Stomach (tissue), 8 donors: ENCODE measurements at regions not wholly inside any gene's neighbourhood (a gene's known extent, or its start where the extent isn't known, plus 50 kb on each side); places are given as distances from the start of the nearest gene placed in this dataset.

Experiments
- DNase-seq, 2 donors: peaks; one replicate each; pipeline versions ENCODE4 v3.0.0 to v3.0.0-alpha.2; 2013 to 2019
- H3K27ac ChIP-seq, 5 donors: fragments of 200-600 bp in 4 of 5; sonication (generic) in 4 of 5; one replicate each; pipeline ENCODE4 v1.5.1; 2013 to 2019; ENCODE audit warnings: mild to moderate bottlenecking in 1 of 5, moderate library complexity in 1 of 5
- H3K27me3 ChIP-seq, 3 donors: fragments of 200-600 bp; sonication (generic); one replicate each; pipeline ENCODE4 v1.5.1; 2017 to 2019; ENCODE audit warnings: mixed run types in 1 of 3
- H3K36me3 ChIP-seq, 4 donors: fragments of 200-600 bp; sonication (generic); 1 replicate in 3 of 4; 2 replicates in 1 of 4; pipeline ENCODE4 v1.5.1; 2016 to 2019
- H3K4me1 ChIP-seq, 4 donors: fragments of 200-600 bp; sonication (generic); one replicate each; pipeline ENCODE4 v1.5.1; 2016 to 2019
- H3K4me3 ChIP-seq, 4 donors: fragments of 200-600 bp; sonication (generic) in 3 of 4; one replicate each; pipeline ENCODE4 v1.5.1; 2016 to 2019; ENCODE audit warnings: mild to moderate bottlenecking in 1 of 4
- H3K9me3 ChIP-seq, 4 donors: fragments of 200-600 bp; sonication (generic); one replicate each; pipeline ENCODE4 v1.5.1; 2016 to 2019
- CTCF ChIP-seq, 7 experiments: fragments of 450-650 bp in 4 of 7; fragments of 200-600 bp in 3 of 7; sonication (generic) in 3 of 7; IDR thresholded peaks; one replicate each; pipeline ENCODE4 v1.5.1; 2016 to 2019; ENCODE audit warnings: antibody characterized with exemption in 7 of 7, control low read depth in 2 of 7, mild to moderate bottlenecking in 1 of 7
- EP300 ChIP-seq: sonication (generic); formaldehyde crosslinking; IDR thresholded peaks from one replicate; pipeline ENCODE4 v1.6.1; 2017; ENCODE audit warnings: antibody characterized with exemption
- POLR2A ChIP-seq, 4 donors: fragments of 450-650 bp; IDR thresholded peaks; one replicate each; pipeline ENCODE4 v1.6.1; 2016; ENCODE audit warnings: antibody characterized with exemption in 4 of 4, control low read depth in 2 of 4, mild to moderate bottlenecking in 1 of 4, moderate library complexity in 1 of 4
- POLR2AphosphoS5 ChIP-seq, 3 donors: sonication (generic); formaldehyde crosslinking; IDR thresholded peaks; one replicate each; pipeline ENCODE4 v1.6.1; 2016; ENCODE audit warnings: antibody characterized with exemption in 3 of 3
- WGBS, 5 donors: extraction: QIAGEN DNeasy Blood & Tissue Kit in 3 of 5; methylation state at CpG; one replicate each; pipeline versions ENCODE4 v1.1.5 to v1.1.7; 2013 to 2018; 5-methylcytosine and 5-hydroxymethylcytosine counted together
- intact Hi-C: fragments of 100-400 bp; cut with DNase I; formaldehyde crosslinking; loops from one replicate; pipeline ENCODE4 v1.15.1; 2023; ENCODE audit warnings: low total_unique reads
- donor health status: healthy with polysubstance abuse.
- donor health status: Bipolar disorder and iron deficiency.
- donor health status: healthy.

GRCh38 chr17:33514369-33514768 is 221.3 kb upstream of the ASIC2 start:
- no peak for TF ChIP-seq EP300
- TF ChIP-seq CTCF (IDR thresholded peaks at IDR 0.05), result no peak
- TF ChIP-seq POLR2A (IDR thresholded peaks at IDR 0.05), result no peak
- TF ChIP-seq POLR2AphosphoS5 (IDR thresholded peaks at IDR 0.05), result no peak
- intact Hi-C loops, result no loop called here
- H3K36me3 ChIP-seq, result no peaks in the 10 kb centered on the region

GRCh38 chr17:33515974-33516373 is 222.9 kb upstream of the ASIC2 start:
- Histone ChIP-seq H3K27ac (no peak overlapping the region), H3K4me3 (no peak overlapping the region), H3K36me3 (no peaks in the 10 kb centered on the region), H3K9me3 (no peaks in the 10 kb centered on the region), H3K4me1 (no peaks in the 10 kb centered on the region), H3K27me3 (peaks cover 0 to 20% (median 3%) of the 10 kb centered on the region in 3 donors)
- no peak for DNase-seq
- intact Hi-C loops, result no loop called here
- WGBS, 5 donors, result 61 to 77% (median 76%) methylated on average over 7 of the region's 7 CpGs
- TF ChIP-seq POLR2AphosphoS5 (IDR thresholded peaks at IDR 0.05) (no peak), CTCF (IDR thresholded peaks at IDR 0.05) (no peak), POLR2A (IDR thresholded peaks at IDR 0.05) (no peak)

More at GRCh38 chr17:33514369-33514768, 221.3 kb upstream of the ASIC2 start:
- WGBS, 5 donors, result 64 to 80% (median 70%) methylated on average over 6 of the region's 6 CpGs
- H3K27ac ChIP-seq, result no peak overlapping the region
- H3K4me3 ChIP-seq, result no peak overlapping the region
- H3K4me1 ChIP-seq, result no peaks in the 10 kb centered on the region
- no peak for DNase-seq
- H3K9me3 ChIP-seq, result no peaks in the 10 kb centered on the region
- H3K27me3 ChIP-seq, result peaks cover 0 to 12% (median 0%) of the 10 kb centered on the region in 3 donors

GRCh38 chr17:33516645-33517044 is 223.6 kb upstream of the ASIC2 start:
- Histone ChIP-seq H3K27ac (no peak overlapping the region), H3K9me3 (no peaks in the 10 kb centered on the region), H3K4me3 (no peak overlapping the region), H3K4me1 (no peaks in the 10 kb centered on the region), H3K27me3 (peaks cover 0 to 20% (median 3%) of the 10 kb centered on the region in 3 donors), H3K36me3 (no peaks in the 10 kb centered on the region)
- WGBS, 5 donors, result 78 to 92% (median 89%) methylated on average over 5 of the region's 5 CpGs
- intact Hi-C loops, result no loop called here
- no peak for DNase-seq
- TF ChIP-seq POLR2AphosphoS5 (IDR thresholded peaks at IDR 0.05), result no peak

GRCh38 chr17:33517746-33518145 is 224.7 kb upstream of the ASIC2 start:
- no peak for DNase-seq
- H3K36me3 ChIP-seq, result no peaks in the 10 kb centered on the region
- no peak overlapping the region for H3K27ac ChIP-seq
- H3K4me1 ChIP-seq, result no peaks in the 10 kb centered on the region
- H3K4me3 ChIP-seq, result no peak overlapping the region
- intact Hi-C loops, result no loop called here
- 63 to 79% (median 69%) methylated on average over 4 to 5 of the region's 5 CpGs for WGBS, 5 donors
- H3K27me3 ChIP-seq, result peaks cover 0 to 20% (median 3%) of the 10 kb centered on the region in 3 donors
- TF ChIP-seq POLR2AphosphoS5 (IDR thresholded peaks at IDR 0.05) (no peak), CTCF (IDR thresholded peaks at IDR 0.05) (no peak), EP300 (no peak), POLR2A (IDR thresholded peaks at IDR 0.05) (no peak)
- no peaks in the 10 kb centered on the region for H3K9me3 ChIP-seq

- H3K9me3 ChIP-seq, result no peaks in the 10 kb centered on the region
- no peaks in the 10 kb centered on the region for H3K4me1 ChIP-seq
- no peaks in the 10 kb centered on the region for H3K36me3 ChIP-seq
- no peak overlapping the region for H3K27ac ChIP-seq
- no peak for TF ChIP-seq POLR2A (IDR thresholded peaks at IDR 0.05)
- no peak for TF ChIP-seq EP300
- no peak for TF ChIP-seq CTCF (IDR thresholded peaks at IDR 0.05)
- intact Hi-C loops, result no loop called here
- no peak overlapping the region for H3K4me3 ChIP-seq
- WGBS, 5 donors, result 31 to 54% (median 46%) methylated on average over 4 of the region's 4 CpGs
- no peak for DNase-seq
- peaks cover 0 to 14% (median 3%) of the 10 kb centered on the region in 3 donors for H3K27me3 ChIP-seq
These were observed 226.6 kb upstream of the ASIC2 start for GRCh38 chr17:33519692-33520091.
